ENCODE measurements at regions not wholly inside any gene's neighbourhood (a gene's known extent, or its start where the extent isn't known, plus 50 kb on each side); places are given as distances from the start of the nearest gene placed in this dataset.

DNA sequence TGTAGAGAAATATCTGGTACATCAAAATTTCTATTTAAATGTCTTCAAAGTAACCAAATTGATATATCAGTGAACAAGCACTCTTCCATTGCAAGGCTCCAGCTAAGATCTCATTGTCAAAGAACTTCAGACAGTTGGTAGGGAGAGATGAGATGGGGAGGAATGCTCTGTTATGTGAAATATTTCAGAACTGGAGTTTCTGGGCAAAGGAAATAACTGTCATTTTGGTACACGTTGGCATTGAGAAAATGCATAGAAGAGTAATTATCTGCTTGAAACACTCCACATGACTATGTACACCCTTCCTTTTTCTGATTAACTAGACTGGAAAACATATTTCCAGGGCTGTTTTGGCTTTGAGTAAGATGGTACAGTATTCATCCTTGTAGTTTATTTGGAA is 297.5 kb upstream of the RASGRP1 start:
- TF ChIP-seq, protein P1, sequence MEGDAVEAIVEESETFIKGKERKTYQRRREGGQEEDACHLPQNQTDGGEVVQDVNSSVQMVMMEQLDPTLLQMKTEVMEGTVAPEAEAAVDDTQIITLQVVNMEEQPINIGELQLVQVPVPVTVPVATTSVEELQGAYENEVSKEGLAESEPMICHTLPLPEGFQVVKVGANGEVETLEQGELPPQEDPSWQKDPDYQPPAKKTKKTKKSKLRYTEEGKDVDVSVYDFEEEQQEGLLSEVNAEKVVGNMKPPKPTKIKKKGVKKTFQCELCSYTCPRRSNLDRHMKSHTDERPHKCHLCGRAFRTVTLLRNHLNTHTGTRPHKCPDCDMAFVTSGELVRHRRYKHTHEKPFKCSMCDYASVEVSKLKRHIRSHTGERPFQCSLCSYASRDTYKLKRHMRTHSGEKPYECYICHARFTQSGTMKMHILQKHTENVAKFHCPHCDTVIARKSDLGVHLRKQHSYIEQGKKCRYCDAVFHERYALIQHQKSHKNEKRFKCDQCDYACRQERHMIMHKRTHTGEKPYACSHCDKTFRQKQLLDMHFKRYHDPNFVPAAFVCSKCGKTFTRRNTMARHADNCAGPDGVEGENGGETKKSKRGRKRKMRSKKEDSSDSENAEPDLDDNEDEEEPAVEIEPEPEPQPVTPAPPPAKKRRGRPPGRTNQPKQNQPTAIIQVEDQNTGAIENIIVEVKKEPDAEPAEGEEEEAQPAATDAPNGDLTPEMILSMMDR (IDR thresholded peaks at IDR 0.05) = no peak
- no peak for TF ChIP-seq POLR2AphosphoS5 (IDR thresholded peaks at IDR 0.05; ENCODE audit: insufficient read depth in 1 of 2, low read depth in 1 of 2)

All from vagina (tissue), 2 donors.